MCF 10A (cell line): ENCODE measurements at regions not wholly inside any gene's neighbourhood (a gene's known extent, or its start where the extent isn't known, plus 50 kb on each side); places are given as distances from the start of the nearest gene placed in this dataset.

Source experiments
- BruUV-seq: library from RNA; stranded (reverse); fragments of 400-500 nt; replicated peaks from 2 replicates; lab custom pipeline; 2021; lab: Mats Ljungman, UMichigan
- CTCF ChIA-PET: fragments of 300-600 bp; sonication (Branson Sonifier 250); formaldehyde crosslinking; extraction: SDS; loops from one replicate; lab custom pipeline; 2021; ENCODE audit warnings: antibody characterized with exemption, inconsistent platforms; lab: Yijun Ruan, JAX
- POLR2A ChIA-PET: fragments of 300-600, 350-650 bp; sonication (Branson Sonifier 250); formaldehyde crosslinking; extraction: SDS; loops from one replicate; lab custom pipeline; 2020; ENCODE audit warnings: antibody characterized with exemption, inconsistent platforms; lab: Yijun Ruan, JAX
- DNase-seq: peaks from one replicate; pipeline ENCODE4 v3.0.0-alpha.2; 2018; ENCODE audit not compliant: unreplicated experiment
- H3K27ac Mint-ChIP-seq: one replicate; pipeline ENCODE4 v1.8.0; 2022; ENCODE audit warnings: mild to moderate bottlenecking, low read depth, mixed read lengths; ENCODE audit not compliant: unreplicated experiment
- H3K27me3 Mint-ChIP-seq: one replicate; pipeline ENCODE4 v1.8.0; 2022; ENCODE audit warnings: mixed read lengths; ENCODE audit not compliant: insufficient read depth, unreplicated experiment
- H3K36me3 Mint-ChIP-seq: one replicate; pipeline ENCODE4 v1.8.0; 2022; ENCODE audit warnings: mild to moderate bottlenecking, moderate library complexity, mixed read lengths; ENCODE audit not compliant: insufficient read depth, unreplicated experiment
- H3K4me1 Mint-ChIP-seq: one replicate; pipeline ENCODE4 v1.8.0; 2022; ENCODE audit warnings: mixed read lengths; ENCODE audit not compliant: insufficient read depth, unreplicated experiment
- H3K4me3 Mint-ChIP-seq: one replicate; pipeline ENCODE4 v1.8.0; 2022; ENCODE audit warnings: mild to moderate bottlenecking, moderate library complexity, mixed read lengths; ENCODE audit not compliant: unreplicated experiment
- H3K9me3 Mint-ChIP-seq: one replicate; pipeline ENCODE4 v1.8.0; 2022; ENCODE audit warnings: mixed read lengths; ENCODE audit not compliant: unreplicated experiment
- intact Hi-C: fragments of 100-400 bp; cut with micrococcal nuclease; formaldehyde crosslinking; loops from 2 replicates; pipeline ENCODE4 v1.14.1; 2022
- TF ChIP-seq, protein P1 (sequence below): fragments of 200-600 bp; IDR thresholded peaks from one replicate; pipeline ENCODE4 v1.8.0; 2022; ENCODE audit warnings: antibody characterized with exemption, mild to moderate bottlenecking; ENCODE audit not compliant: unreplicated experiment

DNA sequence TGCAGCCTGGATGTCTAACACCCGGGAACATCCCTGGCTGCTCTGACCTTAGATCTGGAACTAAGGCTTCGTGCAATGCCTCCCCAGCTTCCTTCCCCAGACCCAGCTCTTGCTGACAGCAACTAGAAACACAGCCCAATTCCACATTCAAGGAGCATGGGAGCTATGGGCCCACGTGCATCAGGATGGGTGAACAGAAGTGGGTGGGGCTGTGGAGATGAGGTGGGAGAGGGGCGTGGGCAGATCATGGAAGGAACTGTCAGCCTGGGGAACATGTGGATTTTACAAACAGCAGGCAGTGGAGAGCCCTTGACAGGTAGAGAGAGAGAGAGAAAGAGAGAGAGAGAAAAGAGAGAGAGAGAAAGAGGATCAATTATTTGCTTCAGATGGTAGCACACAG lies 231.6 kb downstream of the MATN1 start:
- BruUV-seq: no TSS peak
- no peak overlapping the region for H3K4me3 Mint-ChIP-seq
- H3K4me1 Mint-ChIP-seq: no peaks in the 10 kb centered on the region
- no peaks in the 10 kb centered on the region for H3K36me3 Mint-ChIP-seq
- peaks cover 7% of the 10 kb centered on the region for H3K9me3 Mint-ChIP-seq
- POLR2A ChIA-PET: no interaction called here
- peaks cover 11% of the 10 kb centered on the region for H3K27me3 Mint-ChIP-seq
- CTCF ChIA-PET: no interaction called here
- intact Hi-C loops: loop anchor here (5.0 kb wide), 1 partner anchor 395 kb away; no protein-coding TSS in a partner anchor
- TF ChIP-seq, protein P1, sequence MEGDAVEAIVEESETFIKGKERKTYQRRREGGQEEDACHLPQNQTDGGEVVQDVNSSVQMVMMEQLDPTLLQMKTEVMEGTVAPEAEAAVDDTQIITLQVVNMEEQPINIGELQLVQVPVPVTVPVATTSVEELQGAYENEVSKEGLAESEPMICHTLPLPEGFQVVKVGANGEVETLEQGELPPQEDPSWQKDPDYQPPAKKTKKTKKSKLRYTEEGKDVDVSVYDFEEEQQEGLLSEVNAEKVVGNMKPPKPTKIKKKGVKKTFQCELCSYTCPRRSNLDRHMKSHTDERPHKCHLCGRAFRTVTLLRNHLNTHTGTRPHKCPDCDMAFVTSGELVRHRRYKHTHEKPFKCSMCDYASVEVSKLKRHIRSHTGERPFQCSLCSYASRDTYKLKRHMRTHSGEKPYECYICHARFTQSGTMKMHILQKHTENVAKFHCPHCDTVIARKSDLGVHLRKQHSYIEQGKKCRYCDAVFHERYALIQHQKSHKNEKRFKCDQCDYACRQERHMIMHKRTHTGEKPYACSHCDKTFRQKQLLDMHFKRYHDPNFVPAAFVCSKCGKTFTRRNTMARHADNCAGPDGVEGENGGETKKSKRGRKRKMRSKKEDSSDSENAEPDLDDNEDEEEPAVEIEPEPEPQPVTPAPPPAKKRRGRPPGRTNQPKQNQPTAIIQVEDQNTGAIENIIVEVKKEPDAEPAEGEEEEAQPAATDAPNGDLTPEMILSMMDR: no peak
- DNase-seq: no peak
- H3K27ac Mint-ChIP-seq: no peak overlapping the region

DNA sequence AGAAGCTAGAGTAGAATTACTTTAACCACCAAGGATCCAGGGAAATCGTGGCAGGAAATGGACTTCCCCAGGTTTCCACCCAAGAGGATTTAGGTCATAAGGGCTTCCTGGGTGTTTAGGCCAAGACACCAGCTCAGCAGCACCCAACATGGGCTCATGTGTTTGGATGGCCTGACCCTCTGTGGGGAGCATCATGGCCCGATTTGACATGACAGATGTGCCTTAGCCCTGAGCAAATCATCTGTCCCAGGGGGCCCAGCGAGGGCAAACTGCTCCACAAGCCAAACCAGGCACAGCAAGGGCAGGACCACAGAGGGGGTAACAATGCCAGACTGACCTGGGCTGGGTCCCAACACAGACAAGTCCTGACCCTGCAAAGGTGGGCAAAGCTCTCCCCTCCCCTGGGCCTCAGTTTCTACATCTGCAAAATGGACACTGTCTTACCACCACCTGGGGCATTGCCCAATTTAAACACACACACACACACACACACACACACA lies 232.8 kb downstream of the MATN1 start:
- Mint-ChIP-seq H3K27me3 (no peaks in the 10 kb centered on the region), H3K9me3 (peaks cover 7% of the 10 kb centered on the region), H3K36me3 (no peaks in the 10 kb centered on the region), H3K27ac (no peak overlapping the region), H3K4me1 (no peaks in the 10 kb centered on the region), H3K4me3 (no peak overlapping the region)
- POLR2A ChIA-PET: no interaction called here
- intact Hi-C loops: loop anchor here (5.0 kb wide), 1 partner anchor 393 kb away; no protein-coding TSS in a partner anchor
- BruUV-seq: no TSS peak
- TF ChIP-seq, protein P1: no peak
- CTCF ChIA-PET: no interaction called here
- no peak for DNase-seq

DNA sequence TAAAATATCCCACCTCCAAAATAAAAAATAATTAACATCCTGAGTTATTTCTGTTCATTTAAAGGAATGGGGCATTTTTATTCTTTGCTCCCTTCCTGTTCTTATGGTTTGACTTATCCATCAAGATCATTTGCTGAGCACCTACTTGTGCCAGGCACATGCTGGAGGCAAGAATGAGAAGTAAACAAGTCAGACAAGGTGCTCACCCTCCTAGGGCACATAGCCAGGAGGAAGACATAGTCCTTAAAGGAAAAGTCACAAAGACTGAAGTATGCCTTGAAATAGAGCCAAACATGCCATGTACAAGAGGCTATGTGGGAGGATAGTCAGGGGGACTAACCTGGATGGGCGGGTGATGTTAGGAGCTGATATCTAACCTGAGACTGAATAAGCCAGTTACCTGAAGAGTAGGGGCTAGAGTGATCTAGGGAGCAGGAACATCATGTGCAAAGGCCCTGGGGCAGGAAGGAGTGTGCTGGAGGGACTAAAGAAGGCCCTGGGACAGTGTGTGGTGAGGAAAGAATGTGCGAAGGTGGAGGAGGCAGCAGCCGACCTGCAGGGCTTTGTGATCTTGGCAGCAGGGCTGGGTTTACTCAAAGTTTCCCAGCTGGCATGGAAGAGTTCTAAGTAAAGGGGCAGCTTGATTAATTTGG lies 233.5 kb downstream of the MATN1 start:
- intact Hi-C loops: loop anchor here (5.0 kb wide), 1 partner anchor 393 kb away; no protein-coding TSS in a partner anchor
- TF ChIP-seq, protein P1: no peak
- Mint-ChIP-seq H3K4me3 (no peak overlapping the region), H3K9me3 (peaks cover 5% of the 10 kb centered on the region), H3K27ac (no peak overlapping the region), H3K36me3 (no peaks in the 10 kb centered on the region), H3K4me1 (no peaks in the 10 kb centered on the region), H3K27me3 (no peaks in the 10 kb centered on the region)
- DNase-seq: no peak
- ChIA-PET POLR2A (no interaction called here), CTCF (no interaction called here)
- no TSS peak for BruUV-seq

DNA sequence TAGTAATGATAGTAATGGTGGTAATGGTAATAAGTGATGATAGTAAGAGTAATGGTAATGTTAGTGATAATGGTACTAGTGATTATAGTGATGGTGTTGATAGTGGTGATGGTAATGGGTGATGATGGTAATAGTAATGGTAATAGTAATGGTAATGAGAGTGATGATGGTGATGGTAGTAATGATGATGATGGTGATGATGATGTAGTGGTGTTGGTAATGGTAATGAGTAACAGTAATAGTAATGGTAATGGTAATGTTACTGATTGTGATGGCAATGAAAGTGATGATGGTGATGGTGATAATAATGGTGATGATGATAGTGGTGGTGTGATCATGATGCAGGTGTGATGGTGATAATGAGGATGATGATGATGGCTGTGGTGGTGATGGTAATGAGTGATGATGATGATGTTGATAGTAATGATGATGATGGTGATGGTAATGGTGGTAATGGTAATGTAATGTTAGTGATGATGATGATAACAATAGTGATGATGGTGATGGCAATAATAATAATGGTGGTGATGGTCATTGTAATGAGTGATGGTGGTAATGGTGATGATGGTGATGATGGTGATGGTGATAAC lies 235.0 kb downstream of the MATN1 start:
- ChIA-PET CTCF (no interaction called here), POLR2A (no interaction called here)
- no TSS peak for BruUV-seq
- Mint-ChIP-seq H3K27me3 (no peaks in the 10 kb centered on the region), H3K27ac (no peak overlapping the region), H3K4me1 (no peaks in the 10 kb centered on the region), H3K36me3 (no peaks in the 10 kb centered on the region), H3K9me3 (no peaks in the 10 kb centered on the region), H3K4me3 (no peak overlapping the region)
- TF ChIP-seq, protein P1: no peak
- DNase-seq: no peak
- intact Hi-C loops: no loop called here
